ENCODE measurements at regions not wholly inside any gene's neighbourhood (a gene's known extent, or its start where the extent isn't known, plus 50 kb on each side); places are given as distances from the start of the nearest gene placed in this dataset.
"Not testable (repeated sequence)": the region's sequence is repeated elsewhere in the genome, so short reads cannot be mapped to it uniquely, and the experiment has no call there.

DNA sequence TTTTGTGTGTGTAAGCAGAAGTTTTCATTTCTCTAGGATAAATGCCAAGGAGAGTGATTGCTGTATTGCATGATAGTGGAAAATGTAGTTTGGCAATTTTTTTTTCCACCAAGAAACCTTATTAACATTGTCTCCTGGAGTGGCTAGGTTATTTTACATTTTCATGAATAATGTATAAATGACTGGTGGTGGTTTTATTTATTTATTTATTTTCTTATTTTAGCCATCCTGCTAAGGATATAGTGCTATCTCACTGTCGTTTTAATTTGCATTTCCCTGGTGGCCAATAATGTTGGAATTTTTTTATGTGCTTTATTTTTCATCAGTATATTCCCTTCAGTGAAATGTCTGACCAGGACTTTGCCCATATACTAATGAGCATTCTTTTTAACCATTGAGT, 328.3 kb upstream of the OR4C13 start:
- POLR2A ChIA-PET; CTCF ChIA-PET; DNase-seq (ENCODE audit: low read depth, low spot score); H3K4me3 ChIP-seq (ENCODE audit: low read depth, low read length): not testable (repeated sequence)

DNA sequence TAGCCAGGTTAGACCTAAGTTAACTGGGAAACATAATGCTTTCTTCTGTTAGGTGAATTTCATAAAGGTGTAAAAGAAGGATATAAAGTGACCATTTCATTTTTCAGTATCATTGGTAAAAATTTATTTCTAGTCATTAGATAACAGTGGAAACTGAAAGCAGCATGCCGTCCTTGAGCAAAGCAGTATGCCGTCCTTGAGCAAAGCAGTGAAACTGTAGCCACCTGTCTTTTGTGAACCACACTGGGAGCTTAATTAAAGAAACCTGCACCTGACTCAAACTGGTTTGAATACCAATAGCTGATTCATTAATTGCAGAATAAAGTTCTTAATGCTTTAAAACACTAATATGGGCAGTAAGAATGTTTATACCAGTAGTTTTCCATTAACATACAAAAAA, 281.5 kb upstream of the OR4C13 start:
- H3K4me3 ChIP-seq (ENCODE audit: low read depth, low read length); POLR2A ChIA-PET; DNase-seq (ENCODE audit: low read depth, low spot score); CTCF ChIA-PET: not testable (repeated sequence)

DNA sequence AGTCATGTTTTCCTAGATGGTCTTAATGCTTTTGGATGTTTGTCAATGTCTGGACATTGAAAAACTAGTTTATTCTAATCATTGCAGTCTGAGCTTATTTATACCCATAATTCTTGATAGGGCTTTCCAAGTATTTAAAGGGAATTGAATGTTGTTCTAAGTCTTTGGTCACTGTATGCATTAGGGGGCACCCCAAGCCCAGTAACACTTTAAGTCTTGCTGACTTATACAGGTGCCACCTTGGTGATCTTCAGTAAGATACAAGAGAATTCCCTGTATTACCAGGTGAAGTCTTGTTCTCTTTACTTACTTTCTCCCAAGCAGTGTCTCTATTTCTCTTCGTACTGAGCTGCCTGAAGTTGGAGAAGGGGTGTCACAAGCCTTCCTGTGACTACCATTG, 250.1 kb upstream of the OR4C13 start:
- H3K4me3 ChIP-seq (ENCODE audit: low read depth, low read length); DNase-seq (ENCODE audit: low read depth, low spot score); POLR2A ChIA-PET; CTCF ChIA-PET: not testable (repeated sequence)

DNA sequence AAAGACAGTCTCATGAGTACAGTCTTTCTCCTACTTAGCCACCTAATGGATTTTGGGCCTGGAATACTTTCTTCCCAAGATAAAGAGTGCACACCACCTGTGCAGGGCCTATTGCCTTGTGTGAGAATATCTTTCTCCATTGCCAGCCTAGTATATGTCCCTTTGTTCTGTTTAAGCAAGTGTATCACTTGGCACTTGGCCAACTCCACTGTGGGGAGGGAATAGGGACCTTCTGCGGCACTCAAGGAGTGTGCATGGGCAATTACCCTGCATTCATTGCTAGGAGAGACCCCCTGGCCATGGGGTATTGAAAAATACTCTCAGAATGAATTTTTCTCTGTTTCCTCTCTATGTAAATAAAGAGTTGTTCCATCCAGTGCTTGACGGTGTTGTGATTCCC, 201.7 kb upstream of the OR4C13 start:
- H3K4me3 ChIP-seq (ENCODE audit: low read depth, low read length); DNase-seq (ENCODE audit: low read depth, low spot score); POLR2A ChIA-PET; CTCF ChIA-PET: not testable (repeated sequence)

DNA sequence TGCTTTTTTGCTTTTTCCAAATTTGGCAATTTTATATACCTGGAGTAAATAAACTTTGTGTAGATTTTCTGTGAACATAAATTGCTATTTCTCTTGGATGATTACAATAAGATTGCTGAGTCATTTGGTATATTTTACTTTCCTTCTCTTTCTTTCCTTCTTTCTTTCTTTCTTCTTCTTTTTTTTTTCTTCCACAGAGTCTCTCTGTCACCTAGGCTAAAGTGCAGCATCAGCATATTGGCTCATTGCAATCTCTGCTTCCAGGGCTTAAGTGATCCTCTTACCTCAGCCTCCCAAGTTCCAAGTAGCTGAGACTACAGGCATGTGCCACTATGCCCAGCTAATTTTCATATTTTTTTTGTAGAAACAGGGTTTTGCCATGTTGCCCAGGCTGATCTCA, 201.2 kb upstream of the OR4C13 start:
- DNase-seq (ENCODE audit: low read depth, low spot score); H3K4me3 ChIP-seq (ENCODE audit: low read depth, low read length); POLR2A ChIA-PET; CTCF ChIA-PET: not testable (repeated sequence)

DNA sequence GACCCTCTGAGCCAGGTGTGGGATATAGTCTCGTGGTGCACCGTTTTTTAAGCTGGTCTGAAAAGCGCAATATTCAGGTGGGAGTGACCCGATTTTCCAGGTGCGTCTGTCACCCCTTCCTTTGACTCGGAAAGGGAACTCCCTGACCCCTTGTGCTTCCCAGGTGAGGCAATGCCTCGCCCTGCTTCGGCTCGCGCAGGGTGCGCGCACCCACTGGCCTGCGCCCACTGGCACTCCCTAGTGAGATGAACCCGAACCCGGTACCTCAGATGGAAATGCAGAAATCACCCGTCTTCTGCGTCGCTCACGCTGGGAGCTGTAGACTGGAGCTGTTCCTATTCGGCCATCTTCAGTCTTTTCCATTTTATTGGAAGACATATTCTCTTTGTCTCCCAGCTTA, 171.4 kb upstream of the OR4C13 start:
- H3K4me3 ChIP-seq (ENCODE audit: low read depth, low read length); POLR2A ChIA-PET; DNase-seq (ENCODE audit: low read depth, low spot score); CTCF ChIA-PET: not testable (repeated sequence)

DNA sequence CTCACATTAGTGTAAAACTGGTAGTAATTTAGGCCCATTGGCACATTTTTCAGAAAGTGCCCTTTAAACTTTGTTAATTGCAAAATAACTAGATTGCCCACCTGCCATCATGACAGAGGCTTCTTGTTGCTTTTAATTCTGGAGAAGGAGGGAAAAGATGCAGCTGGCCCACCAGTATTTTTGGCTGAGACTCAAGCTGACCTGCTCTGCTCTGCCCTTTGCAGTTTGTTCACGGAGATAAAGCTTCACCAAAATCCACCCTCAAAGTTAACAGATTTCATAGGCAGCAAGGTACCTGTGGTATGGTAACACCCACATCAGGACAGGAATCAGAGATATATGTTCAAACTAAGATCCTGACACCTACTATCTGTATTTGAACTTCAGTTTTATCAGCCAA, 170.2 kb upstream of the OR4C13 start:
- POLR2A ChIA-PET; H3K4me3 ChIP-seq (ENCODE audit: low read depth, low read length); DNase-seq (ENCODE audit: low read depth, low spot score); CTCF ChIA-PET: not testable (repeated sequence)

DNA sequence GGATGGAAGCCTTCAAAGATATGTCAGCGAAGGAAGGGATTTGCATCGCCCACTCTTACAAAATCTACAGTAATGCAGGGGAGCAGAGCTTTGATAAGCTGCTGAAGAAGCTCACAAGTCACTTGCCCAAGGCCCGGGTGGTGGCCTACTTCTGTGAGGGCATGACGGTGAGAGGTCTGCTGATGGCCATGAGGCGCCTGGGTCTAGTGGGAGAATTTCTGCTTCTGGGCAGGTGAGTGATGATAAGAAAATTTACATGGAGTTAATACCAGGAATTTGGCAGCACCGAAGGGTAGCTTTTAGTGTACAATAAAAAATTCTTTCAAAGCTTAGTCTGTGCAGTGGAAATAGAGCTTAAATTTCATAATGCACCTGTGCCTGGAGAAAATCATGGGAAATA, 168.3 kb upstream of the OR4C13 start:
- H3K4me3 ChIP-seq (ENCODE audit: low read depth, low read length); CTCF ChIA-PET; DNase-seq (ENCODE audit: low read depth, low spot score); POLR2A ChIA-PET: not testable (repeated sequence)

DNA sequence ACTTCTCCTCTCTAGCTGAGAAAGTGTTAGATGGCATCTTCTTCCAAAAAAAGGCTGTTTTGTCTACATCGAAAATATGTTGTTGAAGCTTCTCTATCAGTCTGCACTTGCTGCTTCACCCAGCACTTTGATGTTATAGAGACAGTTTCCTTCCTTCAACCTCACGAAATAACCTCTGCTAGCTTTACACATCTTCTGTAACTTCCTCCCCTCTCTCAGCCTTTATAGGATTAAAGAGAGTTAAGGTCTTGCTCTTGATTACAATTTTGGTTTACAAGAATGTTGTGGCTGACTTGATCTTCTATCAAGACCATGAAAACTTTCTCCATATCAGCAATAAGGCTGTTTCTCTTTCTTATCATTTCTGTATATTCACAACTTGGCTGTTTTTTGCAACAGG, 162.4 kb upstream of the OR4C13 start:
- DNase-seq (ENCODE audit: low read depth, low spot score); H3K4me3 ChIP-seq (ENCODE audit: low read depth, low read length); CTCF ChIA-PET; POLR2A ChIA-PET: not testable (repeated sequence)

DNA sequence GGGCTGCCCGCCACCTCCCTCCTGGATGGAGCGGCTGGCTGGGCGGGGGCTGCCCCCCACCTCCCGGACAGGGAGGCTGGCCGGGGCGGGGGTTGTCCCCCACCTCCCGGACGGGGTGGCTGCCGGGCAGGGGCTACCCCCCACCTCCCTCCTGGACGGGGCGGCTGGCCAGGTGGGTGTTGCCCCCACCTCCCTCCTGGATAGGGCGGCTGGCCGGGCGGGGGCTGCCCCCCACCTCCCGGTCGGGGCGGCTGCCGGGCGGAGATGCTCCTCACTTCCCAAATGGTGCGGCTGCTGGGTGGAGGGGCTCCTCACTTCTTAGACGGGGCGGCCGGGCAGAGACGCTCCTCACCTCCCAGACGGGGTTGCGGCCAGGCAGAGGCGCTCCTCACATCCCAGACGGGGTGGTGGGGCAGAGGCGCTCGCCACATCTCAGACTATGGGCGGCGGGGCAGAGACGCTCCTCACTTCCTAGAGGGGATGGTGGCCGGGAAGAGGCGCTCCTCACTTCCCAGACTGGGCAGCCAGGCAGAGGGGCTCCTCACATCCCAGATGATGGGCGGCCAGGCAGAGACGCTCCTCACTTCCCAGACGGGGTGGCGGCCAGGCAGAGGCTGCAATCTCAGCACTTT, 153.9 kb upstream of the OR4C13 start:
- POLR2A ChIA-PET; CTCF ChIA-PET; DNase-seq (ENCODE audit: low read depth, low spot score); H3K4me3 ChIP-seq (ENCODE audit: low read depth, low read length): not testable (repeated sequence)

DNA sequence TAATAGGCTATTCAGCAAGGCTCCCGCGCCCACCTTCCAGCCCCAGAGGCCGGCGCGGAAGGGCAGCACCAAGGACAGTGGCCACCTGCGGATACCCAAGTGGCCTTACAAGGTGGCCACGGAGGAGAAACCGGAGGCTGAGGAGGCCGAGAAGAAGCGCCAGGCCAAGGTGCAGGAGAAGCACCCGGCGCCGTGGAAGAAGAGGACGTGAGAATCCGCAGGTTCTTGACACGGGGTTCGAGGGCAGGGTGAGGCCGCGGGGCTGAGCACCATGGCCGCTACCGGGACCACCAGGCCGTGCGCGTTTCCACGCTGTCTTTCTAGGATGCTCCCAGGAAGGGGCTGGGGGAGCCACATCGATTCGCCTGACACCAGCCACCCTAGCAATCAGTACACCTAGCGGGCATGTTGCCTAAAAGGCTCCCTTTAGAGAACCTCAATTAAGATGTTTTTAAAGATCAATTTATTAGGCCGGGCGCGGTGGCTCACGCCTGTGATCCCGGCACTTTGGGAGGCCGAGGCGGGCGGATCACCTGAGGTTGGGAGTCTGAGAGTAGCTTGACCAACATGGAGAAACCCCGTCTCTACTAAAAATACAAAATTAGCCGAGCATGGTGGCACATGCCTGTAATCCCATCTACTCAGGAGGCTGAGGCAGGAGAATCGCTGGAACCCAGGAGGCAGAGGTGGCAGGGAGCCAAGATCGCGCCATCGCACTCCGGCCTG, 134.3 kb upstream of the OR4C13 start:
- H3K4me3 ChIP-seq (ENCODE audit: low read depth, low read length); POLR2A ChIA-PET; CTCF ChIA-PET; DNase-seq (ENCODE audit: low read depth, low spot score): not testable (repeated sequence)

DNA sequence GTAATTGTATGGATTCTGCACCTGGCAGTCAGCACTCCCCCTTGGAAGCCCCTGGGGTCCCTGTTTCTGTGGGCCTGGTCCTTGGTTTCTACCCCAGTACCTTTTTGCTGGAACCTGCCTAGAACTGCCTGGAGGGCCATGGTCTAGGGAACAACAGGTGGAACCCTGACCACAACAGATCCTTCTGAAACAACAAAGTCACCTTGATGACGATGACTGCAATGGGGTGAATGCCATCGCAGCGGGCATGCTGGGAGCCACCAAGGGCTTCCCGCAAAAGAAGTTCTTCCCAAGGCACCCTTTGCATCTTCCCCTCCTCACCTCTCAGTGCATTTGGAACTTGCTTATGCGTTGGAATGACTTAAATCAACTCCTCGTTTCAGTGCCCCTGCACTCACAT, 129.0 kb upstream of the OR4C13 start:
- POLR2A ChIA-PET; CTCF ChIA-PET; H3K4me3 ChIP-seq (ENCODE audit: low read depth, low read length); DNase-seq (ENCODE audit: low read depth, low spot score): not testable (repeated sequence)

DNA sequence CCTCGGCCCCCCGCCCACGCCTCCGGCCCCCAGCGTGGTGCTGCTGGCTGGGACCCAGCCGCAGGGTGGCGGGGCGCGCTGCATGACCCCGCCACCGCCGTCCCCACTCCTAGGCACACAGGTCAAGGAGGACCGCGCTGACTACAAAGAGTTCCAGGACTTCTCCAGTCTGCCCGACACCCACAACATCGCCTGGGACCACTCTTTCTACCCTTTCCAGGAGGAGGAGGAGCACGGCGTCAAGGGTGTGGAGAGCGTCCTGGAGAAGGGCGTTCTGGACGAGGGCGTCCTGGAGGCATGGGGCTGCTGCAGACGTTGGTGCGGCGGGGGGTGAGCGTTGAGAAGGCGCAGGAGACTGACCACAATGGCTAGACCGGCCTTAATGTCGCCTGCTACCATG, 101.7 kb upstream of the OR4C13 start:
- CTCF ChIA-PET; H3K4me3 ChIP-seq (ENCODE audit: low read depth, low read length); DNase-seq (ENCODE audit: low read depth, low spot score); POLR2A ChIA-PET: not testable (repeated sequence)

DNA sequence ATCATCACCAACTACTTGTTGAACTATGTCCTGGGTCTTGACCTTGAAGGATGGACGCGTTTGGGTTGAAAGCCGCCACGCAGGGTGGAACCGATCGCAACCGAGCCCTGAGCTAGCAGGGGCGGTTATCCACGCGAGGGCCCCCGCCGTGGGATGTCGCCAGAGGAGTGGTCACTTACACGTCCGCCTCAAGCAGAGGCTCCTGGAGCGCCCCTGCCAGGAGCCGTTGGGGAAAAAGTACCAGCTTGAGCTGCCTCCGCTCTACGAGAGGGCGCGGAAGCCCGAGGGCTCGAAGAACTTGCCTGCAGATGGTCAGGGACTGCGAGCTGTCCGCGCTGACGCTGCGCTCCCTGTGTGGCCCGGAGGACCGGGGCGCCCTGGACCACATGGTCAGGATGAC, 100.7 kb upstream of the OR4C13 start:
- H3K4me3 ChIP-seq (ENCODE audit: low read depth, low read length) = no peak overlapping the region
- ChIA-PET CTCF (no interaction called here), POLR2A (no interaction called here)
- no peak for DNase-seq (ENCODE audit: low read depth, low spot score)
- TF ChIP-seq, protein P1, sequence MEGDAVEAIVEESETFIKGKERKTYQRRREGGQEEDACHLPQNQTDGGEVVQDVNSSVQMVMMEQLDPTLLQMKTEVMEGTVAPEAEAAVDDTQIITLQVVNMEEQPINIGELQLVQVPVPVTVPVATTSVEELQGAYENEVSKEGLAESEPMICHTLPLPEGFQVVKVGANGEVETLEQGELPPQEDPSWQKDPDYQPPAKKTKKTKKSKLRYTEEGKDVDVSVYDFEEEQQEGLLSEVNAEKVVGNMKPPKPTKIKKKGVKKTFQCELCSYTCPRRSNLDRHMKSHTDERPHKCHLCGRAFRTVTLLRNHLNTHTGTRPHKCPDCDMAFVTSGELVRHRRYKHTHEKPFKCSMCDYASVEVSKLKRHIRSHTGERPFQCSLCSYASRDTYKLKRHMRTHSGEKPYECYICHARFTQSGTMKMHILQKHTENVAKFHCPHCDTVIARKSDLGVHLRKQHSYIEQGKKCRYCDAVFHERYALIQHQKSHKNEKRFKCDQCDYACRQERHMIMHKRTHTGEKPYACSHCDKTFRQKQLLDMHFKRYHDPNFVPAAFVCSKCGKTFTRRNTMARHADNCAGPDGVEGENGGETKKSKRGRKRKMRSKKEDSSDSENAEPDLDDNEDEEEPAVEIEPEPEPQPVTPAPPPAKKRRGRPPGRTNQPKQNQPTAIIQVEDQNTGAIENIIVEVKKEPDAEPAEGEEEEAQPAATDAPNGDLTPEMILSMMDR (IDR thresholded peaks at IDR 0.05; ENCODE audit: insufficient read depth, low read length, missing control alignments) = no peak

Measured in AG04449 (cell line).